Astrocyte (in vitro differentiated cells and primary cell): ENCODE measurements at regions not wholly inside any gene's neighbourhood (a gene's known extent, or its start where the extent isn't known, plus 50 kb on each side); places are given as distances from the start of the nearest gene placed in this dataset.

Experiments
- EZH2 ChIP-seq: IDR thresholded peaks from 2 replicates; pipeline ENCODE4 v1.6.1; 2012; ENCODE audit warnings: mild to moderate bottlenecking, low read length, inconsistent platforms; ENCODE audit not compliant: insufficient read depth
- TF ChIP-seq, protein P1 (sequence below): IDR thresholded peaks from 2 replicates; pipeline ENCODE4 v1.5.1; 2011; ENCODE audit warnings: low read depth, mild to moderate bottlenecking, inconsistent platforms, low read length, moderate library complexity; ENCODE audit not compliant: insufficient read depth

DNA sequence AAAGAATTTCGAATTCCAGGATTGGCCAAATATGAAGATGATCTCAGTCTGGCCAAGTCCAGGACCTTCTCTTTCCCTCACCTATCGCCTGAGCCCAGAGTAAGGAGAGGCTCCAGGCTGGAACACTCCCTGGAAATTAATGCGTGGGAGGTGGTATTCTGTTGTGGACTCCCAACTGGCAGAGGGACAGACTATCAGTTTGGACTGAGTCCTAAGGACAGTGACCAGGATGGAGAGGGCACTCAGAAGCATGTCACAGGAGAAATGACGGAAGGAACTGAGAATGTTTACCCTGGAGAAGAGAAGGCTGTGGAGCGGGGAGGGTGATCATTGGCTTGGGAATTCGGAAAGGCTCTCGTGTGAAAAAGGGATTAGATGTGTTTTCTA lies 84.4 kb downstream of the RPL27A start:
- TF ChIP-seq, protein P1, sequence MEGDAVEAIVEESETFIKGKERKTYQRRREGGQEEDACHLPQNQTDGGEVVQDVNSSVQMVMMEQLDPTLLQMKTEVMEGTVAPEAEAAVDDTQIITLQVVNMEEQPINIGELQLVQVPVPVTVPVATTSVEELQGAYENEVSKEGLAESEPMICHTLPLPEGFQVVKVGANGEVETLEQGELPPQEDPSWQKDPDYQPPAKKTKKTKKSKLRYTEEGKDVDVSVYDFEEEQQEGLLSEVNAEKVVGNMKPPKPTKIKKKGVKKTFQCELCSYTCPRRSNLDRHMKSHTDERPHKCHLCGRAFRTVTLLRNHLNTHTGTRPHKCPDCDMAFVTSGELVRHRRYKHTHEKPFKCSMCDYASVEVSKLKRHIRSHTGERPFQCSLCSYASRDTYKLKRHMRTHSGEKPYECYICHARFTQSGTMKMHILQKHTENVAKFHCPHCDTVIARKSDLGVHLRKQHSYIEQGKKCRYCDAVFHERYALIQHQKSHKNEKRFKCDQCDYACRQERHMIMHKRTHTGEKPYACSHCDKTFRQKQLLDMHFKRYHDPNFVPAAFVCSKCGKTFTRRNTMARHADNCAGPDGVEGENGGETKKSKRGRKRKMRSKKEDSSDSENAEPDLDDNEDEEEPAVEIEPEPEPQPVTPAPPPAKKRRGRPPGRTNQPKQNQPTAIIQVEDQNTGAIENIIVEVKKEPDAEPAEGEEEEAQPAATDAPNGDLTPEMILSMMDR, result no peak
- TF ChIP-seq EZH2, result no peak
